ENCODE measurements at regions not wholly inside any gene's neighbourhood (a gene's known extent, or its start where the extent isn't known, plus 50 kb on each side); places are given as distances from the start of the nearest gene placed in this dataset.

DNA sequence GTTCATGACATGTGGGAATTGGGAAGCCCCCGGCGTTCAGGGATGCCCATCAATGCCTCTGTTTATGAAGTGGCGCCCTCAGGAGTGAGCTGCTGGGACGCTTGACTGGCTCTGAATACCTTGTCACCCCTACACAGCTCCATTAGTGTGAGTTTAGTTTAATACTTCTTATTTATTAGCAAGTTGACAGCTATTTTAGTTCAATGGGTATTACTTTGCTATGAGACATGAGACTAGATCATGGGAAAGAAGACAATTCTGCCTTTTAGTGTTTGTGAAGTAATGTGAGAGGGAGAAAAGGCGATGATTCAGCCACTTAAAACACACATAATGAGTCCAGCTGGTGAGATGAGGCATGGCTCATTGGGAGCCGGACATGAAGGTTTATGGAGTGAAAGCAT, 678.5 kb downstream of the NR2F2 start:
- no peak for FAIRE-seq
- Histone ChIP-seq H3K79me2 (ENCODE audit: control insufficient read depth, insufficient read depth, low read length) (no peaks in the 10 kb centered on the region), H3K4me1 (ENCODE audit: control insufficient read depth, extremely low read depth, insufficient read depth, low read length) (no peaks in the 10 kb centered on the region), H3K27ac (ENCODE audit: insufficient read depth, low read depth, low read length) (no peak overlapping the region), H3K9ac (replicated peaks; ENCODE audit: extremely low read depth, insufficient read depth, low read length) (no peak overlapping the region), H3K4me3 (replicated peaks in 1 of 3; ENCODE audit: insufficient read depth in 1 of 3, low read depth in 1 of 3, low read length in 3 of 3) (no peak overlapping the region), H2AFZ (ENCODE audit: low read depth, low read length) (no peak overlapping the region), H3K9me1 (replicated peaks; ENCODE audit: control insufficient read depth, extremely low read depth, insufficient read depth, low read length) (no peaks in the 10 kb centered on the region), H3K4me2 (ENCODE audit: insufficient read depth, low read length) (no peak overlapping the region), H3K27me3 (ENCODE audit: control insufficient read depth in 2 of 2, insufficient read depth in 2 of 2, low read length in 2 of 2) (no peaks in the 10 kb centered on the region), H3K9me3 (replicated peaks; ENCODE audit: control insufficient read depth, insufficient read depth, low read length) (no peaks in the 10 kb centered on the region), H3K36me3 (ENCODE audit: control insufficient read depth in 2 of 2, extremely low read depth in 1 of 2, insufficient read depth in 2 of 2, low read length in 2 of 2) (no peaks in the 10 kb centered on the region), H4K20me1 (replicated peaks; ENCODE audit: control insufficient read depth, extremely low read depth, insufficient read depth, low read length) (no peaks in the 10 kb centered on the region)
- no TSS peak for BruUV-seq (replicated peaks)
- no peak for TF ChIP-seq MYC (IDR thresholded peaks at IDR 0.05; ENCODE audit: low read depth, low read length)
- no peak for TF ChIP-seq JUN (IDR thresholded peaks at IDR 0.05; ENCODE audit: borderline replicate concordance, insufficient read depth, insufficient read length, low read depth)
- no peak for TF ChIP-seq EZH2 (IDR thresholded peaks at IDR 0.05; ENCODE audit: borderline replicate concordance, low read depth, low read length, severe bottlenecking)
- intact Hi-C loops (cut with micrococcal nuclease) (no loop called here), dilution Hi-C loops (cut with MboI; ENCODE audit: extremely low pct_ligation_motif_present, low sequenced_read_pairs) (no loop called here)
- CTCF ChIA-PET, result no interaction called here
- DNase-seq (ENCODE audit: low read depth, low spot score), result no peak
- POLR2A ChIA-PET, result no interaction called here

DNA sequence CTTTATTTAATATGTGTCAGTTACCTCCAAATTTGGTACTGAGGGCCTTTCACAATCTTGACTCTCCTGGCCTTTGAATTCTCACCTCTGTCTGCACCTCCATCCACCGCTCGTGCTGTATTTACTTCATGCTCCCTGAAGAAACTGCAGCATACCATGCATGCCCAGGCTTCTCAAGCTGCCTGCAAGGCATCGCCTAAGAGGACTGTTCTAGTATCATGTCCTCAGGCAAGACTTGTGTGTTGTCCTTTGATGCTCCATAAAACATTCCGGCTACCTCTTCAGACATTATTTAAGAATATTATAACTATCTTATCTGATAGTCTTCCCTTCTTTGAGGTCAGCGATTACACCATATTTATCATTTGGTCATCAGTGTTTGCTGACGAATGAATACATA, 682.5 kb downstream of the NR2F2 start:
- dilution Hi-C loops (cut with MboI; ENCODE audit: extremely low pct_ligation_motif_present, low sequenced_read_pairs), result no loop called here
- Histone ChIP-seq H3K9ac (replicated peaks; ENCODE audit: extremely low read depth, insufficient read depth, low read length) (no peak overlapping the region), H3K9me1 (replicated peaks; ENCODE audit: control insufficient read depth, extremely low read depth, insufficient read depth, low read length) (no peaks in the 10 kb centered on the region), H4K20me1 (replicated peaks; ENCODE audit: control insufficient read depth, extremely low read depth, insufficient read depth, low read length) (no peaks in the 10 kb centered on the region), H3K4me3 (replicated peaks in 1 of 3; ENCODE audit: insufficient read depth in 1 of 3, low read depth in 1 of 3, low read length in 3 of 3) (no peak overlapping the region), H2AFZ (ENCODE audit: low read depth, low read length) (no peak overlapping the region), H3K36me3 (ENCODE audit: control insufficient read depth in 2 of 2, extremely low read depth in 1 of 2, insufficient read depth in 2 of 2, low read length in 2 of 2) (no peaks in the 10 kb centered on the region), H3K79me2 (ENCODE audit: control insufficient read depth, insufficient read depth, low read length) (no peaks in the 10 kb centered on the region), H3K4me1 (ENCODE audit: control insufficient read depth, extremely low read depth, insufficient read depth, low read length) (no peaks in the 10 kb centered on the region), H3K4me2 (ENCODE audit: insufficient read depth, low read length) (no peak overlapping the region), H3K27ac (ENCODE audit: insufficient read depth, low read depth, low read length) (no peak overlapping the region), H3K27me3 (ENCODE audit: control insufficient read depth in 2 of 2, insufficient read depth in 2 of 2, low read length in 2 of 2) (no peaks in the 10 kb centered on the region), H3K9me3 (replicated peaks; ENCODE audit: control insufficient read depth, insufficient read depth, low read length) (no peaks in the 10 kb centered on the region)
- CTCF ChIA-PET, result no interaction called here
- DNase-seq (ENCODE audit: low read depth, low spot score) (no peak), FAIRE-seq (no peak)
- POLR2A ChIA-PET, result no interaction called here
- no peak for TF ChIP-seq JUN (IDR thresholded peaks at IDR 0.05; ENCODE audit: borderline replicate concordance, insufficient read depth, insufficient read length, low read depth)
- no peak for TF ChIP-seq FOS (IDR thresholded peaks at IDR 0.05; ENCODE audit: borderline replicate concordance, insufficient read depth, low read length)
- no peak for TF ChIP-seq GATA2 (IDR thresholded peaks at IDR 0.05; ENCODE audit: insufficient read depth, insufficient read length, low read depth, low read length)
- TF ChIP-seq, protein P1, sequence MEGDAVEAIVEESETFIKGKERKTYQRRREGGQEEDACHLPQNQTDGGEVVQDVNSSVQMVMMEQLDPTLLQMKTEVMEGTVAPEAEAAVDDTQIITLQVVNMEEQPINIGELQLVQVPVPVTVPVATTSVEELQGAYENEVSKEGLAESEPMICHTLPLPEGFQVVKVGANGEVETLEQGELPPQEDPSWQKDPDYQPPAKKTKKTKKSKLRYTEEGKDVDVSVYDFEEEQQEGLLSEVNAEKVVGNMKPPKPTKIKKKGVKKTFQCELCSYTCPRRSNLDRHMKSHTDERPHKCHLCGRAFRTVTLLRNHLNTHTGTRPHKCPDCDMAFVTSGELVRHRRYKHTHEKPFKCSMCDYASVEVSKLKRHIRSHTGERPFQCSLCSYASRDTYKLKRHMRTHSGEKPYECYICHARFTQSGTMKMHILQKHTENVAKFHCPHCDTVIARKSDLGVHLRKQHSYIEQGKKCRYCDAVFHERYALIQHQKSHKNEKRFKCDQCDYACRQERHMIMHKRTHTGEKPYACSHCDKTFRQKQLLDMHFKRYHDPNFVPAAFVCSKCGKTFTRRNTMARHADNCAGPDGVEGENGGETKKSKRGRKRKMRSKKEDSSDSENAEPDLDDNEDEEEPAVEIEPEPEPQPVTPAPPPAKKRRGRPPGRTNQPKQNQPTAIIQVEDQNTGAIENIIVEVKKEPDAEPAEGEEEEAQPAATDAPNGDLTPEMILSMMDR (IDR thresholded peaks at IDR 0.05; ENCODE audit: extremely low read depth in 1 of 2, insufficient read depth in 1 of 2, low read depth in 1 of 2, low read length in 2 of 2), result no peak
- TF ChIP-seq, protein P2, sequence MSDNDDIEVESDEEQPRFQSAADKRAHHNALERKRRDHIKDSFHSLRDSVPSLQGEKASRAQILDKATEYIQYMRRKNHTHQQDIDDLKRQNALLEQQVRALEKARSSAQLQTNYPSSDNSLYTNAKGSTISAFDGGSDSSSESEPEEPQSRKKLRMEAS (IDR thresholded peaks at IDR 0.05; ENCODE audit: insufficient read depth, insufficient read length), result no peak
- no peak for TF ChIP-seq MYC (IDR thresholded peaks at IDR 0.05; ENCODE audit: low read depth, low read length)
- no peak for TF ChIP-seq POLR2A (IDR thresholded peaks at IDR 0.05; ENCODE audit: low read depth, low read length)
- TF ChIP-seq POLR2AphosphoS5 (IDR thresholded peaks at IDR 0.05; ENCODE audit: insufficient read depth, low read depth, low read length), result no peak
- intact Hi-C loops (cut with micrococcal nuclease), result no loop called here
- no TSS peak for BruUV-seq (replicated peaks)

Measured in endothelial cell of umbilical vein (primary cell).